ENCODE measurements at regions not wholly inside any gene's neighbourhood (a gene's known extent, or its start where the extent isn't known, plus 50 kb on each side); places are given as distances from the start of the nearest gene placed in this dataset.

GRCh38 chrX:39654183-39654925 lies 443.4 kb downstream of the BCOR start:
- TF ChIP-seq CTCF (conservative IDR thresholded peaks at IDR 0.05; ENCODE audit: low read depth, low read length) (no peak), EZH2 (IDR thresholded peaks at IDR 0.05; ENCODE audit: low read length, unreplicated experiment) (no peak)
